ENCODE measurements at regions not wholly inside any gene's neighbourhood (a gene's known extent, or its start where the extent isn't known, plus 50 kb on each side); places are given as distances from the start of the nearest gene placed in this dataset.
"Not testable (repeated sequence)": the region's sequence is repeated elsewhere in the genome, so short reads cannot be mapped to it uniquely, and the experiment has no call there.

DNA sequence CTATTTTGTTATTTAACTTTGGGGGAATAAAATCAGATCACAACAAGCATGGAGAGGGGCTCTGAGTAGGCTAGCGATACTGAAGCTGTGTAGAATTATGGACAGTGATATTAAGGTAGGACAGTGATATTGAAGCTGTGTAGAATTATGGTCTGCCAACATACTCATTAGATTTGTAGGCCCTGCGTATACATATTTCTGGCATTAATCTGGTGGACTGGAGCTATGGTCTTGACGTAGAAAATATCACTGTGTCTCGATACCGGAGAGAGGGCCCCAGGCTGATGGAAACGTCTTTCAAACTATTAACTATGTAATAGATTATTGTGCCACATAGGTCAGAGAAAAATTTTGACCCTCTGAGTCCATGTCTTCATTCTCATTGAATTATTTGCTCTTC is 511.4 kb downstream of the ADCYAP1 start:
- DNase-seq (ENCODE audit: low spot score): no peak

DNA sequence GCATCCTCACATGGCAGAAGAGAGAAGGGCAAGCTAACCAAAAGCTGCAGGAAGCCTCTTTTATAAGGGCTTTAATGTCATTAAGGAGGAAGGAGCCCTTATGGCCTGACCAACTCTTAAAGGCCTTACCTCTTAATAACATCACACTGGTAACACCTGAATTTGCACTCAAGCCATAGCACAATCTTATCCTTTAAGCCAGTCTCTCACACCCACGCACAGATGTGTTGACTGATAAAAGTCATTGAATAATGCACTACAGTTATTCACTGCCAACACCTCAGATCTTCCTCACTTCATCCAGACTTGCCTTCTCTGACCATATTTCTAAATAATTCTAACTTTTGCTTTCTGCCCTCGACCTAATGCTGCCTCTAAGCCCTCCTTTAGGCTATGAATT is 516.8 kb downstream of the ADCYAP1 start:
- DNase-seq (ENCODE audit: low spot score): no peak

DNA sequence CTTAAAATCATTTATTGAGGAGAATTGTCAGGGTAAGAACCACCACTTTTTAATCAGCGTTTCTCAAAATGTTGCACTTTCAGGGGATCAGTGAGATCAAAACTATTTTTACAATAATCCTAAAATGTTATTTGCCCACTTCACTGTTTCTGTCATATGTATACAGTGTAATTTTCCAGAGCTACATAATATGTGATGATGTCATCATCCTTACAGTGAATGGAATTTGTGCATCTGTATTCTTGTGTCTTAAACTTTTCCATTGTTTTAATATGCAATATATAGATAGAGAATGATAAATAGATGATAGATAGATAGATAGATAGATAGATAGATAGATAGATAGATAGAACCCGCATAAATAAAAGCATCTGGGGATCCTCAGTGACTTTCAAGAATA is 518.0 kb downstream of the ADCYAP1 start:
- no peak for DNase-seq (ENCODE audit: low spot score)

DNA sequence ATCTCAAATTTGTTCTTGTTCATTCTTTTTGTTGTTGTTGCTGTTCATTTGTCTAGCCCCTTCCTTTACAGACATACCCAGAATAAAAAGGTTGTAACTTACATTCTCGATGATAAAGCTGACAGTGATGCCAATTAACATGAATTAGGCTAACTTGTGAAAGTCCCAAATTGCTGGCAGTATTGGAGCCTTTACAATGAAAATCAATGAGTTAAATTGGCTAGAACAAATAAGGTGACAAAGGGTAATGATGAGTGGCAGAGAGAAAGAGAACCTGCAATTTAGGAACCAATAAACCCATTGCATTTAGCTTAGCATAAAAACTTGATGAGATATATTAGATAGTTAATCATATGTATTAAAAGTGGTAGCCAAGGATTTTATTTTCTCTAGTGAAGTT is 521.0 kb downstream of the ADCYAP1 start:
- no peak for DNase-seq (ENCODE audit: low spot score)

DNA sequence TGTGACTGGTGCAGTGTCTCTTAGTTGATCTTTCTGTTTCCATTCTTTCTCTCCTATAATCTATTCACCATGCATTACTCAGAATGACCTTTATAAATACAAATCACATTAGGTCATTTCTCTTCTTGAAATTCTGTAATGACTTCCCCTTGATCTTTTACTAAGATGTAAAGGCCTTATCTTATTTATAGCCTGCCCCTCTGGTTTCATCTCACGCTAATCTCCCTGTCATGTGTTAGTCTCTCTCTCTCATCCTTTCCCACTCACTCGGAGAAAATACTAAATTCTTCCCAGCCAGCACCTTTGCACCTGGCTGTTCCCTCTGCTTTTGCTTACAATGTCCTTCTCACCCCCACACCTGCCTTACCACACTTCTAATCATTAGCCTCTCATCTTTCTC is 530.8 kb downstream of the ADCYAP1 start:
- no peak for DNase-seq (ENCODE audit: low spot score)

DNA sequence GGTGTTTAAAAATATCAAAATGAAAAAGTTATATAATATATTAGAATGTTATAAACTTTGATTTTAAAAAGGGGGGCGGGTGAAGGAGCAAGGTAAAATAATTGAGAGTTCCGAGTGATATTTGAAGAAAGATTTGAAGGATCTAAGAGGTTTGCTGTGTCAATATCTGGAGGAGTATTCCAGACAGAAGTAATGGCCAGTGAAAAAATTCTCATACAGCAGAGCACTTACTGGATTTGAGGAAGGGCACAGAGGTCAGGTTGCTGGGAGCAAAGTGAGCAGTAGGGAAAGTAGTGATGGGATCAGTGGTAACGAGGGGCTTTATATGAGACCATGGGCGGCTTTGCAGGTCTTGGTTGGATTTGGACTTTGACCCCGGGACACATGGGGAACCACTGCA is 531.5 kb downstream of the ADCYAP1 start:
- no peak for DNase-seq (ENCODE audit: low spot score)

DNA sequence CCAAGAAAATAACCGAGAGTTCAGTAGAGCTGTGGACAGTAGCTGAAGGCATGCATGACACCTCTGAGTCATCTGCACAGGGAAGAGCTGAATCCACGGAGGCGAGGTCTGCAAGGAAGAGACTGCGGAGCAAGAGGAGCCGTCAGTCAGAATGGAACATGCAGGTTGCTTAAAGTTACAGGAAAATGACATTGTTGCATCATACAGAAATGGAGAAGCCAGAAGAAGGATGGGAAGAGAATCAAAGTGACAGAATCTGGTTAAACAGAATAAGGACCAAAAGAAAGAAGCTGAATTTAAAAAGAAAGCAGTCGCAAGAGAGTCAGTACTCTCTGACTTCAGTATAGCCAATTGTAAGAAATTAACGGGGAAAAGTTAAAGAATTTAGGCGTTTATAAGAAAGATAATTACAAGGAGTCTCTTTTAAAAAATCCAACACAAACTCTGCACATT is 533.8 kb downstream of the ADCYAP1 start:
- DNase-seq (ENCODE audit: low spot score): no peak

DNA sequence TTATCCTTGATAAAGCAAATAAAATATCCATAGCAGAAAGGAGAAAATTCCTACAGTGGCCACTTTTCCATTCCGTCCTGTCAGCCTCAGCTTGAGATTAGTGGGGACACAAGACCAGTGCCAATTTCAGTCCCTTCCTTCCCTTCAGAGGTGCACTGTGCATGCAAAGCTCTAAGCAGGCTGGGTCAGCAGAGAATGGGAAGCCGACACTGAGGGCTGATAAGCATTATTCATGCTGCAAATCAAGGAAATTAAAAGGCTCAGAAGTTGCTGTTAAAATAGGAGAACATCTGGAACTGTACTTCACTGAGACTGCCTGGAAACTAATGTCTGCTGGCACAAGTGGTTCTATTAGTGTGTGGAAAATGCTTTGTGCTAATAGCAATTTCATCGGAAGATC is 534.3 kb downstream of the ADCYAP1 start:
- DNase-seq (ENCODE audit: low spot score): no peak

DNA sequence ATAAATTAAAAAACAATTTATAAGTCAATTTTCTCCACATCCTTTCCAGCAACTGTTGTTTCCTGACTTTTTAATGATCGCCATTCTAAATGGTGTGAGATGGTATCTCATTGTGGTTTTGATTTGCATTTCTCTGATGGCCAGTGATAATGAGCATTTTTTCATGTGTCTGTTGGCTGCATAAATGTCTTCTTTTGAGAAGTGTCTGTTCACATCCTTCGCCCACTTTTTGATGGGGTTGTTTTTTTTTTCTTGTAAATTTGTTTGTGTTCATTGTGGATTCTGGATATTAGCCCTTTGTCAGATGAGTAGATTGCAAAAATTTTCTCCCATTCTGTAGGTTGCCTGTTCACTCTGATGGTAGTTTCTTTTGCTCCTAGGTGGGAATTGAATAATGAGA is 539.4 kb downstream of the ADCYAP1 start:
- not testable (repeated sequence) for DNase-seq (ENCODE audit: low spot score)

DNA sequence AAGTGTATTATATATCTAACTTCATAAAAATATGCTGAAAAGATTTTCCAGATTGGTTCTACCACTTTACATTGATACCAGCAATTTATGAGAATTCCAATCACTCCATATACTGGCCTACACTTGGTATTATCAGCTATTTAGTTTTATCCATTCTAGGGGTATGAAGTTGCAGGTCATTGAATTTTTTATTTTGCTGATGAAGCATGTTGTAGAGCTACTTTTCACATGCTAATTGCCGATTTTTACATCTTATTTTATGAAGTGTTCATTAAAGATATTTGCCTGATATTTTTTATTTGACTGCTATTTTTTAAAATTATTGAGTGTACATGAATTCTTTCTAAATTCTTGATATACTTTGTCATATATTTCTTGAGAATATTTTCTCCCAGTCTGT is 542.1 kb downstream of the ADCYAP1 start:
- DNase-seq (ENCODE audit: low spot score): no peak

DNA sequence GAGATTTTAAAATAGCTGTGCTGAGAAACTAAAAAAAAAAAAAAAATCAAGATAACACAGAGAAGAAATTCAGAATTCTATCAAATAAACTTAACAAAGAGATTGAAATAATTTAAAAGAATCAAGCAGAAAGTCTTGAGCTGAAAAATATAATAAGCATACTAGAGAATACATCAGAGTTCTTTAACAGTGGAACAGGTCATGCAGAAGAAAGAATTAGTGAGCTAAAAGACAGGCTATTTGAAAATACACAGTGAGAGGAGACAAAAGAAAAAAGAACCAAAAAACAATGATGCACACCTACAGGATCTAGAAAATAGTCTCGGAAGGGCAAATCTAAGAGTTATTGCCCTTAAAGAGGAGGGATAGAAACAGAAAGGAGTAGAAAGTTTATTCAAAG is 548.1 kb downstream of the ADCYAP1 start:
- no peak for DNase-seq (ENCODE audit: low spot score)

DNA sequence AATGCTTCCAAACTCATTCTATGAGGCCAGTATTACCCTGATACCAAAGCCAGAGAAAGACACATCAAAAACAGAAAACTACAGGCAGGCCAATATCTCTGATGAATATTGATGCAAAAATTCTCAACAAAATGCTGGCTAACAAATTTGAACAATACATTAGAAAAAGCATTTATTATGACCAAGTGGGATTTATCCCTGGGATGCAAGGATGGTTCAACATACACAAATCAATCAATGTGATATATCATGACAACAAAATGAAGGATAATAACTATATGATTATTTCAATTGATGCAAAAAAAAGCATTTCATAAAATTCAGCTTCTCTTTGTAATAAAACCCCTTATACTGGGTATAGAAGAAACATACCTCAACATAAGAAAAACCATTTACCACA is 550.9 kb downstream of the ADCYAP1 start:
- no peak for DNase-seq (ENCODE audit: low spot score)

DNA sequence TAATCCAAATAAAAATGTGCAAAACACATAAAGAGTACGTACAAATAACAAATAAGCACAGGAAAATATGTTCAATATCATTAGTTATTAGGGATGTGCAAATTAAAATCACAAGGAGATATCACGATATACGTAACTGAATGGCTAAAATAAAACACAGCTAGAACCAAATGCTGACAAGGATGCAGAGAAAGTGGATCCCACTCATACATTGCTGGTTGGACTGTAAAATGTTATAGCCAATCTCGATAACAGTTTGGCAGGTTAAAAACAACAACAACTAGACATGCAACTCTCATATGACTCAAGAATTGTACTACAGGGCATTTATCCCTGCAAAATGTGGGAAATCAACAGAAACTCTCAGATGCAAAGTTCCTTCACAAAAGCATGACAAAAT is 553.9 kb downstream of the ADCYAP1 start:
- no peak for DNase-seq (ENCODE audit: low spot score)

DNA sequence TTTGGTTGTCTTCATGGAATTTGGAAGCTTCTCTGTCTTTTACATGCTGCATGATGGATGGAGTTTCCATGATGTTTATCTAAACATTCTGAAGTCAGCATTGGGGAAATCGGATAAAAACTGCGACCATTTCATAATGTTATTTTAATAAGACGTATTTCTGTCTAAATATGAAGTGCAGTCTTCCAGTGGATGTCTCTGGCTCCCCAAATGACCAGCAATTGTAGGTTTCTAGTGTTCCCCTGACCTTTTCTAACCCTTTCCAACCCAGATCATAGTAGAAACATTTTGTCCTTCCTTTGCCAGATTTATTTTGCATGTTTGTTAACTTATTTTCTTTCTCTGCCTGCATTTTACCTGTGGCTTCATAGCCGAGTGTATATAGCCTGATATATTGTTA is 559.3 kb downstream of the ADCYAP1 start:
- no peak for DNase-seq (ENCODE audit: low spot score)

DNA sequence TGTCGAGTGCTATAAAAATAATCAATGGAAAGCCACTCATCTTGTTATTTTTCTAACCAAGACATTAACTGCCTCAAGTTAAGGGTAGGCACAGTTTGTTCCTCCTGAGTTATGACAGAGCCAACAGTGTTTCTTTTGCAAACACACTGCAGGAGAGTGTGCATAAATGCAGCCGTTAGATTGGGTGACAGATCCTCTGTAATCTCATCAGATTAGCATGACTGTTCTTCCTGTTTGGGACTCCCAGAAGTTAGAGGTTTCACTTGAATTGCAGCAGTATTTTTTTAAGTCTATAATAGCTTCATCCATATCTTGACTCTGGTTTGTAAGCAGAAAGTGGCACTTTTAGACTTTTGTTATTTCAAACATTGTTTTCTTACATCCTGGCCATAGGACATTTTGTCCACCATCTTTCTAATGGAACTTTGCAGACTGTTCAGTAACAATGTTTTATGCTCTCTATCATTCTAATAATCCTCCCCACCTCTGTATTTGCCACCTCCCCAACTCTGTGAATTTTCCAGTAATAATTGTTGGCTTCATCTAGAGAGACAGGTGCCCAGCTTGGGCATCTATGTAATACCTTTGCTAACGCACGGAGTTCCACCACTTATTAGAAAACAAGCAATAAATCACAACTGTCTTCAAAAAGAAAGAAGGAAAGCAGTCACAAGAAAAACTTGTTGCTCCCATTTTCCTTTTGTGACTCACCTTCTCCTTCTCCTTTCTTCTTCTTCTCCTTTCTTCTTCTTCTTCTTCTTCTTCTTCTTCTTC is 560.0 kb downstream of the ADCYAP1 start:
- DNase-seq (ENCODE audit: low spot score): no peak

DNA sequence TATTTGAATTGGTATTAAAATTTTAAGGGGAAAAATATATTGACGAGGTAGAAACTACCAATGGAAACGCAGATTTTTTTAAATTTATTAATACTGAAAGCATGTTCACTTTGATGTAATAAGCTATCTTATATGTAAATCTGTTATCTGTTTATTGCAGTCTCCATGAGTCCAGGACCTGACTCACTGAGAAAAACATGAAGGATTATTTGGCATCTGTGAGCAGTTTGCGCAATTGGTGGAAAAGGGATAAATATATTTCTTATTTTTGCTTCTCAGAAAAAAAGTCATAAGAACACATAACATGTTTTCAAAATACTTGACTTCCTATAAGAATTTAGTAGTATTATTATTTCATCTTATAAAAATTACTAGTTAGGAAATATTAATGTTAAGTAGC is 561.4 kb downstream of the ADCYAP1 start:
- DNase-seq (ENCODE audit: low spot score): no peak

DNA sequence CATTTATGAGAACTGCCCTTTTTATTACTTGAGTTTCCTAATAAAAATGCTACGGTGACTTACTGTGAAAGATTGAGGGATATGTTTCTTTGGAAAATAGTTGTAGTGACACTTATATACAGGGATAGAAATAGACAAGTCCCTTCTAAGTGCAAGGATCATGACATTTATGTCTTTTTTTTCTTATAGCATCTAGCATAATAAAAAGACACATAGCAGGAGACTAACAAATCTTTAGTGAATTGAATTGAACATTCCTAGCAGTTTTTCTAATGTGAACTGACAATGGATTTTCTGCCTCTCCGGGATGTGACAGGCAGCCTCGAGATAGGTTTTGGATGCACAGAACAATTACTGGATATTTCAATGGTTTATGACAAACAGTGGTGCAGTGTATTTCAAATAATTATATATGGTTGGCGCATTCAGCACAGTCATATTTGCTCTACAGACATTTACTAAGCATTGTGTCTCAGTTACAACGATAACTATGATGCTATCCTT is 562.8 kb downstream of the ADCYAP1 start:
- DNase-seq (ENCODE audit: low spot score): no peak

DNA sequence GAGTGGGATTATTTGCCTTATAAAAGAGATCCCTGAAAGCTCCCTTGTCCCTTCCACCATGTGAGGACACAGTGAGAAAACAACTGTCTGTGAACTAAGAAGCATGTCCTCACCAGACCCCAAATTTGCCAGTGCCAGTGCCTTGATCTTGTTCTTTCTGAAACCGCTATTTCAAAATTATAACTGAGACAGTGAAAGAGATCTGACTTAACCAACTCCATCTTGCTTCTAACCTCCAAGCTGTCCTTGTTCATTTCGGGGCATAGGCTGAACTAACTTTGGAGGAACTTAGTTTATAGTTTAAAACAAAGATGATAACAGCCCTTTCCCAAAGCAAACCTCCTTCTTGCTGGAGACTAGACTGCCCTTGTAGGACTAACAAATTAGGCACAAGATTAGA is 563.9 kb downstream of the ADCYAP1 start:
- no peak for DNase-seq (ENCODE audit: low spot score)

DNA sequence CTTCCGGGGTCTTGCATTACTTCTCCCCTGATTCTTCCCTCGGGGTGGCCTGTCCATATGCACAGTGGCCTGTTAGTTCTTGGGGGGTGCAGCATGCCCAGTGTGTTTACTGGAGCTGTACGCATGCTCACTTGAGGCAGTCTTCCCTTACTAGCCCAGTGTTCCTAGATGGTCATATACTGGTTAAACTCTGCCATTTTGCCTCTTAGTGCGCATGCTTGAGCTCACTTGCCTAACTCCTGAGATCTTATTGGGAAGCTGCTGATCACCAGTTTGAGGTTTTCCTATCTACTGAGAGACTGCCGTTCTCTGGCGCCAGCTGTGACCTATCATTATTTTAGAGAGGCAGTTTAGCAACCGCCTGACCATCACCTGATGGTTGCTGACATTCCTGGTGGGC is 571.2 kb downstream of the ADCYAP1 start:
- no peak for DNase-seq (ENCODE audit: low spot score)

DNA sequence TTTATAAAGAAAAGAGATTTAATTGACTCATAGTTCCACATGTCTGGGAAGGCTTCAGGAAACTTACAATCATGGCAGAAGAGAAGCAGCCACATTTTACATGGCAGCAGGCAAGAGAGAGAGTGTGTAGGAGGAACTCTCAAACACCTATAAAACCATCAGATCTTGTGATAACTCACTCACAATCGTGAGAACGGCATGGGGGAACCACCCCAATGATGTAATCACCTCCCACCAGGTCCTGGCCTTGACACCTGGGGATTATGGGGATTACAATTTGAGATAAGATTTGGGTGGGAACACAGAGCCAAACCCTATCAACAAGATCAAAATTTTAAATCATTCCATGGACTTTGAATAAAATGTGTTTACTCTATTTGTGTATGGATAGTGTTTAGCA is 575.6 kb downstream of the ADCYAP1 start:
- DNase-seq (ENCODE audit: low spot score): no peak

DNA sequence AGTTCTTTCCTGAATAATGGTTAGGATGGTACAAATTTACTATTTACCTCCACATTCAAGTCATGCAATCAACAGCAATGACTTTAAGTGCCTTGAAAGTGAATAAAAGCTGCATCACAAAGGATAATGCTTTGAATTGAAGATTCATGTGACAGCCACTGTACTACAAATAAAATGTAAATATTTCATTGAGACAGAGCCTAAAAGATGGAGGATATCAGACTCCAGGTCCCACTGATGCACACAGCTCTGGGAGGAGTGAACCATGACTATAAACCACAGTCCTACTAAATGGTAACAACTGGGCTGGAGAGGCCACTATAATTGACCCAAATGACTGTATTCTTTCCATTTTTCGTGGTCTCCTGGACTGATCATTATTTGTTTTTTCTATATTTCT is 576.9 kb downstream of the ADCYAP1 start:
- DNase-seq (ENCODE audit: low spot score): no peak

DNA sequence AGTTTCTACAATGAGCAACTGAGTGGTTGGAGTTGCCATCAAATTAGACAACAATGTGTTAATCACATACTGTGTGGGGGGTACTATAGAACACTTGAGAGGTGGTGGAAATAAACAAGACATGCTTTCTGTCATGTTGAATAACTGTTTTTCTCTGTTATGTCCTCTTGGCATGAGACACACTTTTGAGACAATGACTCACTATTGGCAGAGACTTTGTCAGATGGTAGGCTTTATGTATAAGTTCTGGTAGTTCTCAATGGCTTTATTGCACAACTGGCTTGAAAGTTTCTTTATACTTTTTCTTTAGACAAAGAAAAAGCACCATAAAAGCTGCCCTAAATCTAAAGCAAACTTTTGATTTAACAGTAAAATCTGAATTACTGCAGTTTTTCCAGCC is 578.7 kb downstream of the ADCYAP1 start:
- DNase-seq (ENCODE audit: low spot score): no peak

DNA sequence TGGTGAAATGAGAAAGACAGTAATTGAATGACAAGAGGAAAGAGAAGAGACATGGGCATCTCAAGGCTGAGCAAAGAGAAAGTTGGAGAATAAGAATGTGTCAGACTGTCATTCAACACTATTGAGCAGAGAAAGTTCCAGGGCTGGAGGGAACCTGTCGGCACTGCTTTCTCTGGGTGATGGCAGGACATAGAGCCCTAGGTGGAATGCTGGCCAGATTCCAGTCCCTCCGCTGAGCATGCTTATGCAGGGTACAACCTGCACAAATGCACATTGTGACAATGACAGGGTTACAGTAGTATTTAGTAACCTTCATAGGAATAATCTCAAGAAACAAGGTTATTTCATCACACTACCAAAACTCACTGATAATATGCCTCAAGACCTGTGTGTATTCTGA is 582.8 kb downstream of the ADCYAP1 start:
- no peak for DNase-seq (ENCODE audit: low spot score)

DNA sequence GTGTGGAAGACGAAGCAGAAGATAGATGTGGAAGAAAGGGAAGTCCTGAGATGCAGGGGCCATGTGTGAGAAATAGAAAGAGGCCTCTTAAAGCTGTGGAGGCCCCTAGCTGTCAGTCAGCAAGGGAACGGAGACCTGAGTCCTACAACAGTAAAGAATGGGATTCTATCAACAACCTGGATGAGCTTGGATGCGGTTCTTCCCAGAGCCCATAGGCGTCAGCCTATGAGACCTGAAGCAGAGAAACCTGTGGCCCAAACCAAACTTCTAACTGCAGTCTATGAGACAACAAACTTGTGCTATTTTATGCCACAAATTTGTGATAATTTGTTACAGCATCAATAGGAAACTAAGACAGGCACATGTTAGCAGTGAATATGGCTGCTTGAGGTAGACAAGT is 583.7 kb downstream of the ADCYAP1 start:
- DNase-seq (ENCODE audit: low spot score): no peak
